ENCODE measurements at regions not wholly inside any gene's neighbourhood (a gene's known extent, or its start where the extent isn't known, plus 50 kb on each side); places are given as distances from the start of the nearest gene placed in this dataset.

DNA sequence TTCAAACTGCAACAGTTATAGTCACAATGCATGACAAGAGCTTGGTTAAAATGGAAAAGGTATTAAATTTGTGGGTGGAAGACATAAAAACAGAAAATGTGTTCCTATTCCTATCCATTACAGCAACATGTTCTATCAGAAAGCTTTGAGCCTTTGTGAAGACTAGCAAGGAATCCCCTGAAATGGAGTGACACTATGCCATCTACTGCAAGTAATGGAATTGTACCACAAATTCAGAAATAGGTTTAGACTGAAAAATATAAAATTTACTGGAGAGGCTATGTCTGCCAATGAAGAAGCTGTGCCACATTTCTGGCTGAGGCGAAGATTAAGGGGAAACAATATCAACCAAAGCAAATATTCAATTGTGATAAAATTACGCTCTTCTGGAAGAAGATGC, 247.9 kb downstream of the ADAM29 start:
- Histone ChIP-seq H3K4me1 (ENCODE audit: insufficient read depth, low read length) (no peaks in the 10 kb centered on the region), H3K9ac (ENCODE audit: low read depth, low read length) (no peak overlapping the region), H3K36me3 (ENCODE audit: insufficient read depth, low read length) (no peaks in the 10 kb centered on the region), H3K9me3 (ENCODE audit: control insufficient read depth, insufficient read depth, low read length) (no peaks in the 10 kb centered on the region)

DNA sequence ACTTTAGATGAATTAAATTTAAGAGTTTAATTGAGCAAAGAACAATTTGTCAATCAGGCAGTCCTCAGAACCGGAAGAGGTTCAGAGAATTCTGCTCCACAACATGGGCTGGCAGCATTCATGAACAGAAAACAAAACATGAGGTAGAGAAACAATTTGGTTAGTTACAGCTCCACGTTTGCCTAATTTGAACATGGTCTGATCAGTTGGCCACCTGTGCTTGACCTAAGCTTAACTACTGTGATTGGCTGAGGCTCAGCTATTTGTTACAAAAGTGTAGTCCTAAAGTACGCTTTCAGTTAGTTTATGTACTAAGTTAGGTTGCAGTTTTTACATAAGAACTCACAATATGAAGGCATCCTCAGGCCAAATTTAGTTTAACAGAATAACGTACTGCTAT, 258.6 kb downstream of the ADAM29 start:
- no peaks in the 10 kb centered on the region for H3K9me3 ChIP-seq (ENCODE audit: control insufficient read depth, insufficient read depth, low read length)
- no peaks in the 10 kb centered on the region for H3K36me3 ChIP-seq (ENCODE audit: insufficient read depth, low read length)
- no peaks in the 10 kb centered on the region for H3K4me1 ChIP-seq (ENCODE audit: insufficient read depth, low read length)

DNA sequence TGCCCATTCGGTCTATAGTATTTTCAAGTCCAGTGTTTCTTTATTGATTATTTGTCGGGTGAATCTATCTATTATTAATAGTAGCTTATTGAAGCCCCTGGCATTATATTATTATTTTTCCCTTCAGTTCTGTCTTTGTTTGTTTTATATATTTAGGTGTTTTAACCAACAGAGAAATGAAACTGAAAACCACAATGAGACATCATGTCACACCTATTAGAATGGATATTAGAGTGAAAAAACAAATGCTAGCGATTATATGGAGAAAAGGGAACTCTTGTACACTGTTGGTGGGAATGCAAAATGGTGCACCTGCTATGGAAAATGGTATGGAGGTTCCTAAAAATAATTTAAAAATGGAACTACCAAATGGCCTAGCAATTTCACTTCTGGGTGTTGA, 272.5 kb downstream of the ADAM29 start:
- Histone ChIP-seq H3K36me3 (ENCODE audit: insufficient read depth, low read length) (no peaks in the 10 kb centered on the region), H3K9me3 (ENCODE audit: control insufficient read depth, insufficient read depth, low read length) (no peaks in the 10 kb centered on the region), H3K9ac (ENCODE audit: low read depth, low read length) (no peak overlapping the region), H3K4me1 (ENCODE audit: insufficient read depth, low read length) (no peaks in the 10 kb centered on the region)

More for the DNA sequence above, 258.6 kb downstream of the ADAM29 start:
- H3K9ac ChIP-seq (ENCODE audit: low read depth, low read length): no peak overlapping the region

DNA sequence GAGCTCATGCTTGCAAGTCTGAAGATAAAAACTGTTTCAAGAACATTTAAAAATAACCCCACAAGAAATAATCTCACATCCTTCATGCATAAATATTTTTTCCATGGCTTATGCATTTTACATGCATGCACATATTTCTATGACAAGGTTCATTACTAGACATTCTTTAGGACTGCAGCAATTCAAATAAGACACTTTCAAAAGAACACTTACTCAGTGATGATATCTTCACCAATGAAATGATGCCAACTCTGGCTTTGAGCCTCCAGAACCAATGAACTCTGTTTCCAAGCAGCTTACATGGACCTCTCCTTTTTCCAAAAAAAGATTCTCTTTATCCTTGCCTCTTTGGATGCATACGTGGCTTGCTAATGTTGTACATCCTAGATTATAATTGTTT, 279.9 kb downstream of the ADAM29 start:
- Histone ChIP-seq H3K36me3 (ENCODE audit: insufficient read depth, low read length) (no peaks in the 10 kb centered on the region), H3K9me3 (ENCODE audit: control insufficient read depth, insufficient read depth, low read length) (no peaks in the 10 kb centered on the region), H3K9ac (ENCODE audit: low read depth, low read length) (no peak overlapping the region), H3K4me1 (ENCODE audit: insufficient read depth, low read length) (no peaks in the 10 kb centered on the region)

DNA sequence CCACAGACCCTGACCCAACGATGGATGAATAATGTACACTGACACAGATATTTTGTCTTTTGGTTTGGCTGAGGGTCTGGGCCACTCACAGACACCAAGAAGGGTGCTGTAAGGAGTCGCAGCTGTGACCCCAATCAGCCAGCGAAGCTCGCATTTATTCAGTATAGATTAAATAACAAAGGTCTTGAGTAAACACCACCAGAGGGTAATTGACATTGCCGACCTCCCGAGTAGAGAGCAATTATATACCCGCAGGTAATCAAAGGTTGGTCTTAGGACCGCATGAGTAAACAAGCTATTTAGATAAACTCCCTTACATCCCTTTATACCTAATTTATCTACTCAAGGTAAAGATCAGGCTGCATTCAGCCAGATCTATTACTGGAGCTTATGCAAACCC, 297.1 kb downstream of the ADAM29 start:
- H3K36me3 ChIP-seq (ENCODE audit: insufficient read depth, low read length): no peaks in the 10 kb centered on the region
- no peaks in the 10 kb centered on the region for H3K4me1 ChIP-seq (ENCODE audit: insufficient read depth, low read length)
- H3K9me3 ChIP-seq (ENCODE audit: control insufficient read depth, insufficient read depth, low read length): no peaks in the 10 kb centered on the region
- no peak overlapping the region for H3K9ac ChIP-seq (ENCODE audit: low read depth, low read length)

DNA sequence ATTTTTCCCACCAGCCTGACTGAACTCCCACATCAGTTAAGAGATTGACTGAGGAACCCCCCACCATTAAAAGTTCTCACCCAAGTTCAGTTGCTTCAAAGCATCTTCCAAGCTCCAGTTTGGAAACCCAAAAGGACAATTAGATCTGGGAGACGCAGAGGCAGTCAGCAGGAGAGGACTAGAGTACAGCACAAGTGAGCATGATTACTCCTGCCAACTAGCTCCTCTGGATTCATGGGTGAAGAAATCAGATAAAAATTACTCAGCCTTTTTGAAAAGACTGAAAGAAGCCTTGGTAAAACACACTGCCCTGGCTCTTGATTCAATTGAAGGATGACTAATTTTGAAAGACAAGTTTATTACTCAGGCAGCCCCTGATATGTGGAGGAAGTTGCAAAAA, 297.5 kb downstream of the ADAM29 start:
- no peaks in the 10 kb centered on the region for H3K9me3 ChIP-seq (ENCODE audit: control insufficient read depth, insufficient read depth, low read length)
- H3K9ac ChIP-seq (ENCODE audit: low read depth, low read length): no peak overlapping the region

DNA sequence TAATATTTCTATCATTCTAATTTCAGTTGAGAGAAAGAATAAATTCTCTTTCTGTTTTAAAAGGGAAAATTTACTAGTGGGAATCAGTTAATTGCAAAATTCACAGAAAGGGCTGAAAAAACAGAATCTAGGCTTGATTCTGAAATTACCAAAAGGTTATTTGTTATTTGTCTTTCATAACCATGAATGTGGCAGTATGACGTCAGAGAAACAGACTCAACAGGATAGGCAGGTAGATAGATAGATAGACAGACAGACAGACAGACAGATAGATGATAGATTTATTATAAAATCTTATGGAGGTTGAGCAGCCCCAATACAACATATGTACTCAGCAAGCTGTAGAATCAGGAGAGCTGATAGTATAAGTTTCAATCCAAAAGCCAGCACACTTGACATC, 311.0 kb downstream of the ADAM29 start:
- Histone ChIP-seq H3K4me1 (ENCODE audit: insufficient read depth, low read length) (no peaks in the 10 kb centered on the region), H3K36me3 (ENCODE audit: insufficient read depth, low read length) (no peaks in the 10 kb centered on the region), H3K9ac (ENCODE audit: low read depth, low read length) (no peak overlapping the region), H3K9me3 (ENCODE audit: control insufficient read depth, insufficient read depth, low read length) (no peaks in the 10 kb centered on the region)

More for the DNA sequence above, 297.5 kb downstream of the ADAM29 start:
- no peaks in the 10 kb centered on the region for H3K36me3 ChIP-seq (ENCODE audit: insufficient read depth, low read length)
- no peaks in the 10 kb centered on the region for H3K4me1 ChIP-seq (ENCODE audit: insufficient read depth, low read length)

DNA sequence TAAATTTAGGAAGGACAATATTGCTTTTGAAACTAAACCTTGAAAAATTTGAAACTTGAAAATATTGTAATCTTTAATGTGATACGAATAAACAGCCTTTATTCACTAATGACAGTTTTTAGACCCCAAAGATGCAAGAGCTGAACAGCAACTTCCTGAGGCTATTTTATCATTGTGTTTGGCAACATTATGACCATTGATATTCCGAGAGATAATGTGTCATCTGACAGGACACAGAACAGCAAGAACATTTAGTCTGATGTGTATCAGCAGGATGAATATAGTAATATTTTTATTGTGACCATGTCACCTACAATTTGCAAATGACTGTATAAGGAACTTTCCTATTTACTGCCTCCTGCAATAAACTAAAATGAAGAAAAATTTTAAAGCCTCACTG, 316.0 kb downstream of the ADAM29 start:
- Histone ChIP-seq H3K9ac (ENCODE audit: low read depth, low read length) (no peak overlapping the region), H3K4me1 (ENCODE audit: insufficient read depth, low read length) (no peaks in the 10 kb centered on the region), H3K9me3 (ENCODE audit: control insufficient read depth, insufficient read depth, low read length) (no peaks in the 10 kb centered on the region), H3K36me3 (ENCODE audit: insufficient read depth, low read length) (no peaks in the 10 kb centered on the region)

DNA sequence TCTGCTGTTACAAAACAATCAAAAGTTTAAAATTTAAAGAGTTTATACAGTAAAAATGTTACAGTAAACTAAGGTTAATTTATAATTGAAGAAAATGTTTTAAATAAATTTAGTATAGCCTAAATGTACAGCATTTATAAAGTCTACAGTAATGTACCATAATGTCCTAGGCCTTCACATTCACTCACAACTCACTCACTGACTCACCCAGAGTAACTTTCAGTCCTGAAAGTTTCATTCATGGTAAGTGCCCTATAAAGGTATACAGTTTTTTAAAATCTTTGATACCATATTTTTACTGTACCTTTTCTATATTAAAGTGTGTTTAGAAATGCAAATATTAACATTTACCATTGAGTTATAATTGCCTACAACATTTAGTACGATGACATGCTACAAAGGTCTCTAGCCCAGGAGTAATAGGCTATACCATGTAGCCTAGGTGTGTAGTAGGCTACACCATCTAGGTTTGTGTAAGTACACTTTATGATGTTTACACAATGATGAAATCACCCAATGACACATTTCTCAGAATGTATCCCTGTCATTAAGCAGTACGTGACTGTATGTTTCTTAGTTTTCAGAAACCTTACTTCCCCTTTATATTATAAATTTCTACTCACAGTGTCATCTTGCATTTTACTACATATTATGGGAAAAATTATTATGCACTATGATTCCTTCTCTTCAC, 320.8 kb downstream of the ADAM29 start:
- no peak overlapping the region for H3K9ac ChIP-seq (ENCODE audit: low read depth, low read length)

DNA sequence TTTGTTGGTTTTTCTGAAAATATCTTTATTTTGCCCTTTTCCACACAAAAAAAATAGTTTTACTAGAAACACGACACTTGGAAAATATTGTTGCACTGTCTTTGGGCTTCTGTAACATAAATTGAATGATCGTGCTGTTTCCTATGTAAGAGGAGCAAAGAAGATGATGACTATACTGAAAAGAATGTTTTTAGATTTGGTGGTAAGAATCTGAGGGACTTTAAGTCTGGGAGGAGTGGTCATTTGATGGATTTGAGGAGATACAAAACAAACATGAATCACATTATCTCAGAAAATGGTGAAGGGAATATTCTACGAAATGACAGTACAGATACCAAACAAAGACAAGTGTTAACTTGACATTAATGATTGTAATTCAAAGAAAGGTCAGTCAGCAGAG, 328.8 kb downstream of the ADAM29 start:
- no peaks in the 10 kb centered on the region for H3K9me3 ChIP-seq (ENCODE audit: control insufficient read depth, insufficient read depth, low read length)
- H3K9ac ChIP-seq (ENCODE audit: low read depth, low read length): no peak overlapping the region

More for the DNA sequence above, 320.8 kb downstream of the ADAM29 start:
- Histone ChIP-seq H3K36me3 (ENCODE audit: insufficient read depth, low read length) (no peaks in the 10 kb centered on the region), H3K9me3 (ENCODE audit: control insufficient read depth, insufficient read depth, low read length) (no peaks in the 10 kb centered on the region), H3K4me1 (ENCODE audit: insufficient read depth, low read length) (no peaks in the 10 kb centered on the region)

DNA sequence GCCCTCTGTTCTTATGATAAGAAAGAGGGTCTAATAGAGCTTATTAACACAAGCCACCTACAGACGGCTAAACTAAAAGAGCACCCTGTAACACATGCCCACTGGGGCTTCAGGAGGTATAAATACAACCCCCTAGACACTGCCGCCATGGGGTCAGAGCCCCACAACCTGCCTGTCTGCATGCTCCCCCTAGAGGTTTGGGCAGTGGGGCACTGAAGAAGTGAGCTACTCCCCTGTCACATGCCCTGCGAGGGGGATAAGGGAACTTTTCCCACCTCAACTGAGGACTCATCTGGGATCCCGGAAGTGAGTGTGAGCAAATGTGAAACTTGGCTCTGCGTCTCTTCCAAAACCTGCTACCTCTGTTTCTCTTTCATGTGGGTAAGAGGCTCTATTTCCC, 334.5 kb downstream of the ADAM29 start:
- no peaks in the 10 kb centered on the region for H3K4me1 ChIP-seq (ENCODE audit: insufficient read depth, low read length)
- no peak overlapping the region for H3K9ac ChIP-seq (ENCODE audit: low read depth, low read length)
- no peaks in the 10 kb centered on the region for H3K9me3 ChIP-seq (ENCODE audit: control insufficient read depth, insufficient read depth, low read length)
- H3K36me3 ChIP-seq (ENCODE audit: insufficient read depth, low read length): no peaks in the 10 kb centered on the region

More for the DNA sequence above, 328.8 kb downstream of the ADAM29 start:
- no peaks in the 10 kb centered on the region for H3K36me3 ChIP-seq (ENCODE audit: insufficient read depth, low read length)
- no peaks in the 10 kb centered on the region for H3K4me1 ChIP-seq (ENCODE audit: insufficient read depth, low read length)

DNA sequence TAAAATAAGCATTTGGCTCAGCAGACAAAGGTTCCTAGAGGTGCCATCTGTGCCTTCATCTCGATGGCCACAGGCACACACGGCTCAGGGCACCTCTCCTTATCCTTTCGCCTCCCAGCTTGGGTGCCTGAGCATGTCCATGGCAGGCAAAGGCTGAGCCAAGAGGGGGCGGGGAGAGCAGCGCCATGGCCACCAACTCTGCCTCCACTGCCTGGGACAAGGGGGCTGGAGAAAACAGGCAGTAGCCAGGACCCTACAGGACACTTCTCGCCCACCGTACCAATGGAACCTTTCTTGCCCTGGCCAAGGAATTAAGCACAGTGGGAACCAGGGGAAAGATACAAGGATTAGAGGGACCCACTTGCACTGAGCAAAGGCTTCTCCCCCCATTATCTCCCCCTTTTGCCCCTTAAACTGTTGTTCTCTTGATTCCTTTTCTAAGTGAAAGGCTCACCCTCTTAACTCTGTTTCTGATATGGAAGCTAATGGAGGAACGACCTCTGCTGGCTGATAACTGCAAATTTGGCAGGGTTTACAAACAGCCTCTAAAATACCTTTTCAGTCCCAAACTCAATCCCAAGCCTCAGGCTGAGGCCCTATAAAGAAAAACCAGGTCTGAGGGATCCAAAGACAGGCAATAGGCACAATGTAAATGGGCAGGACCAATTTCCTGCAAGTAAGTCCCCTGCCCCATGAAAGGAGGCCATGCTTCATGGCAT, 335.2 kb downstream of the ADAM29 start:
- Histone ChIP-seq H3K9ac (ENCODE audit: low read depth, low read length) (no peak overlapping the region), H3K9me3 (ENCODE audit: control insufficient read depth, insufficient read depth, low read length) (no peaks in the 10 kb centered on the region)

DNA sequence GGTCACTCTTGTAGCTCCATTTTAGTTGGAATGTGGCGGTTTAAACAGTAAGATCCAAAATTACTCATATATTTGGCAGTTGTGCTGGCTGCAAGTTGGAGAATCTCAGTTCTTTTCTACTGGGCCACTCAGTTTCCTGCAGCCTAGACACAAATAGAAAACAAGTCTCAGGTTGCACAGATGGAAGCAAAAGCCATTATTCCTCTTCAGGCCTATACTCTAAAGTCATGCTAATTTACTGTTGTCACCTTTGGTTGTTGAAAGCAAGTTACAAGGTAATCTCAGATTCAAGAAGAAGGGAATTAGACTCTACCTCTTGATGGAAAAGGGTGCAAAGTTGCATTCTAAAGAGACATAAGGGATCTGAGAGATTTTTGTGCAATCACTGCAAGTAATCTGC, 345.4 kb downstream of the ADAM29 start:
- no peak overlapping the region for H3K9ac ChIP-seq (ENCODE audit: low read depth, low read length)
- H3K9me3 ChIP-seq (ENCODE audit: control insufficient read depth, insufficient read depth, low read length): no peaks in the 10 kb centered on the region
- H3K36me3 ChIP-seq (ENCODE audit: insufficient read depth, low read length): no peaks in the 10 kb centered on the region
- no peaks in the 10 kb centered on the region for H3K4me1 ChIP-seq (ENCODE audit: insufficient read depth, low read length)

More for the DNA sequence above, 335.2 kb downstream of the ADAM29 start:
- no peaks in the 10 kb centered on the region for H3K36me3 ChIP-seq (ENCODE audit: insufficient read depth, low read length)
- H3K4me1 ChIP-seq (ENCODE audit: insufficient read depth, low read length): no peaks in the 10 kb centered on the region

DNA sequence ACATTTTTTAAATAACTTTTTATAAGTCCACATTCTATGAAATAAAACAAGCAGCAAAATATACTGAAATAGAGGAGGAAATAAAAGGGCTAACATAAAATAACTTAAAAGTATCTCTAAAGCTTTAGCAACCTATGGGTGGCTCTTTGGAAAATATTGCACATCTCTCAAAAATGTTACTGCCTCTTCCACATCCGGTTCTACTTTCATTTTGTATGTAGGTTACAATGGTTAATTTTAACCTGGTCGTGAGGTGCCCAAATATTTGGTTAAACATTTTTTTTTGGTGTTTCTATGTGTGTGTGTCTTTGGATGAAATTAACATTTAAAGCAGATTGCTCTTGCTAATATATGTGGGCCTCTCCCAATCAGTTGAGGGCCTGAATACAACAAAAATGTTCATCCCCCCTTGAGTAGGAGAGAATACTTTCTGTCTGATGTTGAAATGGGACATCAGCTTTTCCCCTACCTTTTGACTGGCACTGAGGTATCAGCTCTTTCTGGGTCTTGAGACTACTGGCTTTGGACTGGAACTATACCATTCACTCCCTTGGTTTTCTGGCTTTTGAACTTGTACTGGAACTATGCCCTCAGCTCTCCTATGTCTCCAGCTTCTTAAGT, 353.0 kb downstream of the ADAM29 start:
- no peaks in the 10 kb centered on the region for H3K4me1 ChIP-seq (ENCODE audit: insufficient read depth, low read length)
- H3K36me3 ChIP-seq (ENCODE audit: insufficient read depth, low read length): no peaks in the 10 kb centered on the region
- no peaks in the 10 kb centered on the region for H3K9me3 ChIP-seq (ENCODE audit: control insufficient read depth, insufficient read depth, low read length)
- no peak overlapping the region for H3K9ac ChIP-seq (ENCODE audit: low read depth, low read length)

Measured in ES-I3 (cell line).